ENCODE measurements at regions not wholly inside any gene's neighbourhood (a gene's known extent, or its start where the extent isn't known, plus 50 kb on each side); places are given as distances from the start of the nearest gene placed in this dataset.
"Not testable (repeated sequence)": the region's sequence is repeated elsewhere in the genome, so short reads cannot be mapped to it uniquely, and the experiment has no call there.

DNA sequence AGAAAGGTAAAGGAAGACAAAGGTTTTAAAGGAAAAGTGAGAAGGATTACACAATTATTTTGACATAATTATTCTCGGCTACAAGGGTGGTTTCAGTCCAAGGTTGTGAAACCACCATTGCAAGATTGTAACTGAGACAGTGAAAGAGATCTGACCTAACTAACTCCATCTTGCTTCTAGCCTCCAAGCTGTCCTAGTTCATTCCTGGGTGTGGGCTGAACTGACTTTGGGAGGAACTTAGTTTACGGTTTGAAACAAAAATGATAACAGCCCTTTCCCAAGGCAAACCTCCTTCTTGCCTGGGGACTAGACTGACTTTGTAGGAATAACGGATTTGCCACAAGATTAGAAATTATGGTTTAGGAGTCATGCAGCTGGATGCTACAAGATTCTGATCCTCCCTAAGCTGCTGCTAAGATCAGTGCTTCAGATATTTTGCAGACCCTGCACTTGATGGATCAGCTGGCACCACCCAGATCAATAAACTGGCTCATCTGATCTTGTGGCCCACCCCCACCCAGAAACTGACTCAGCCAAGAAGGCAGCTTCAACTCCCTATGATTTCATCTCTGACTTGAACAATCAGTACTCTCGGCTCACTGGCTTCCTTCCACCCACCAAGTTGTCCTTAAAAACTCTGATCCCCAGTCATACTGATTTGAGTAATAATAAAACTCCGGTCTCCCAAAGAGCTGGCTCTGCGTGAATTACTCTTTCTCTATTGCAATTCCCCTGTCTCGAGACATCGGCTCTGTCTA lies 57.7 kb upstream of the AADACL2 start:
- DNase-seq = no peak

GRCh38 chr3:151673974-151674373 lies 59.8 kb upstream of the AADACL2 start:
- DNase-seq = no peak

DNA sequence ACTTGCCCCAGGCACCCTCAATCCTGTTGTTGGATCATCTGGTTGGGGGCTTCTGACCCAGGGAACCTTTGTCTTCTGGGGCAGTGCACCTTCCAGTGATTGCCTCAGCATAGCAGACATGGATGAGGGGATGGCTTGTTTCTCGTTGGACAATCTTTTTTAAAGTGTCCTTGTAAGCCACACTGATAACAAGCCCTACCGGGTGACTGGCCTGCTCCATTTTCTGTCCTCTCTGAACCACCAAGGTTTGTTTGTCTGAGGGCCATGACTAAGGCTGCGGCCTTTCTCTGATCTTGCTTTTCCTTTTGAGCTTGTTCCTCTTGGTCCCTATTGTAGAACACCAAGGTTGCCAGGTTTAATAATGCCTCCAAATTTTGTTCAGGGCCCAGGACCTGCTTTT lies 66.0 kb upstream of the AADACL2 start:
- not testable (repeated sequence) for DNase-seq

GRCh38 chr3:151660885-151661284 lies 72.8 kb upstream of the AADACL2 start:
- DNase-seq = no peak

DNA sequence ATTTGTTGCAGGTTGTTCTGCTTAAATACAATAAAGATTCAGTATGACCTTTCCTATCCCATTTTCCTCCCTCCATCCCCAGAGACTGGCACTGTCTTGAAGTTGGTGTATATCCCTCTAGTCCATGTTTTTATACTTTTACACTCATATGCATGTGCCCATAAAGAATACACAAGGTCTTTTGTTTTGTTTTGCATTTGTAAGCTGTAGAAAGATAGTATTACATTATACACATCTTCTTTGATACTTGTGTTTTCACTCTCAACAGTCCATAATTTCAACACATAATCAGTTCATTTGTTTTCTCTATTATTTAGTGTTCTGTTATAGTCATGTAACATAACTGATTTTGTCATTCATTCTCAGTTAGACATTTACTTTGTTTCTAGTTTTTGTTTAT lies 88.7 kb upstream of the AADACL2 start:
- DNase-seq = no peak

DNA sequence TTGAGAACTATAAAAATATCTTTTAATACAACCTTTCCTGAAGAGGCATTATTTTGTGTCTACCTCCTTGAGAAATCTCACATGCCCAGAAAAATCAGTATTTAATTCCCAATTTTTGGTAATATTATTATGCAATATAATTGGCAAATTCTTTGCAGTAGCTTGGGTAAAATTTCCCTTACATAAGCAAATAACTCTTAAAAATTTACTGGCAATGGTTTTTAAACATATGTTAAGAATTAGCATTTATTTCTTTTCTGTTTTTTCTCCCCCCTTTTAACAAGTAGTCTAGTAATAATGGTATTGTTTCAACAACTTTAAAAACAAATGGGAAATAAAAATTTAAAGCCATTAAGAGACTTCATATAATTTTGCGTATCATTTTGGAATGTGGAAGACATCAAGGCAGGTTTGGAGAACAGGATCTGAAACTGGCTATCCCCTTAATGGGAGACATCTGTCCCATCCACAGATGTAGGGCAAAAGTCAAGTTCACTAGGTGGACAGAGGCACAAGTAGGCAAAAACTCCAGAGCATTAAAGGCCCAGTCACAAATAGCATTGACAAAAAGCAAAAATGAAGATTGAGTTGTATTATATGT lies 89.6 kb upstream of the AADACL2 start:
- DNase-seq = no peak

- no peak for DNase-seq
Observed at GRCh38 chr3:151639418-151639740, 94.3 kb upstream of the AADACL2 start.

DNA sequence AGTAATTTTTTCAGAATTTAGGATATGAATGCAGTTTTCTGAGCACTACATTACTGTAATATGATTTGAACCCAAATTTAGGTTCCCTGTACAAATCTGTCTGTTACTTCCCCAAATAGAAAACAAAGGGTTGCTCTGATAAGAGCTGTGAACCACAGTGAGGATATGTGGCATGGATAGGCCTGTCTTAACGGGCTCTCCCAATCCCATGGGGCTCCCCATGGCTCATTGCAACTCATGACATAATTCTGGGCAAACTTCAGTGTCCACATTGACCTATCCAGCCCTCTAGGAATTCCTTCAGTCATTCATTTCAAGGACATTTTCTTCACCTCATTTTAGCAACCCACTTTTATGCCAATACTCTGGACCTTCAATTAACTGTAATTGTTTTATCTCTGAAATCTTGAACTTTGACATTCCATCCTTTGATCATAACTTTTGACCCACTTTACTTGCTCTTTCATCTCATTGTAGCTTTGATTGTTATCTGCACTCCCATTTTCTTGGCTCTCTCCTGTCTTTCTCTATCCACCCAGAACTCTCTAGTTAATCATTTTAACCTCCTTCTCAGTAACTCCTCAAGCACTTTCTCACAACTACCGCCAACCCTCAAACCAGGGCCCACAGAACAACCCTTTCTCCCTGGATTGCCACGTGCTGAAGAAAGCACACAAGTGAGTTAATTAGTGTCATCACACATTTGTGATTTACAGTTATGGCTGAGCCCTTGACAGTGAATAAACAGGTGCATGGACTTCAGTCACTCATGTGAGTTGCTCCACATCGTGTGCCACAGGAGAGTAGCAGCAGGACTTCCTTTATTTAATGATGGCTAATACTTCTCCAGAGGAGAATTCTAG lies 94.9 kb upstream of the AADACL2 start:
- DNase-seq = no peak

DNA sequence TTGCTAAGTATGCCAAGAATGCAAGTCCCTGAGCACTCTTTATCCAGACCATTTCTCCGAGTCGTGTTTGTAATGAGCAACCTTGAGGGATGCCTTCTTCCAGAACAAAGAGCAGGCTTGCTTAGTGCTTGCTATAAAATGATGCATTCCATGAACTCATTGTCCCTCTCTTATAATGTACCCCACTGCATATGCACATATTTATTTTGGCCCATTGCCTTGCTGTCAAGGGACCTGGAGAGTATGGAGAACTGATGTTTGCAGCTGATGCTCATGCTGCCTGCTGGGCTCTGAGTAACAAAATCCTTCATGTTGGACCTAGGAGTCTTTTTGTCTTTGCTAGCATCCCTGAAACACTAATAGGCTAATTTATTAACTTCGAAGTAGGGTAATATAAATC lies 97.8 kb upstream of the AADACL2 start:
- DNase-seq = no peak

DNA sequence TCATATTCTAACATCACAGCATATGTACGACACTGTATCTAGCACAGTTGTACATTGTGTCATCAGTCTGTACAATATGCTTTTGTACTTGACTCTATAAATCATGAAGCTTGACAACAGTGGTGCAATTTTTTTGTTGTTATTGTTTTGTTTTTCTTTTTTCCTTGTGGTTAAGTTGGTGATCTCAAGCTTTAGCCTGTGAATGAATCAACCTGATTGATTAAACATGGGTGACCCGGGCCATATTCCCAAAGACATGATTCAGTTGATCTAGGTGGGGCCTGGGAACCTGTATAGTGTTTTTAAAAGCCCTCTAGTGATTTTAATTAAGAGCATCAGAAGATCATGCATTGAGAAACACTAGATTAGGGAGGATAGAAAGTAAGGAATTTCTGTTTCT lies 101.8 kb upstream of the AADACL2 start:
- no peak for DNase-seq

- DNase-seq = no peak
Observed at GRCh38 chr3:151630938-151631441, 102.7 kb upstream of the AADACL2 start.

GRCh38 chr3:151630035-151630434 lies 103.7 kb upstream of the AADACL2 start:
- no peak for DNase-seq

DNA sequence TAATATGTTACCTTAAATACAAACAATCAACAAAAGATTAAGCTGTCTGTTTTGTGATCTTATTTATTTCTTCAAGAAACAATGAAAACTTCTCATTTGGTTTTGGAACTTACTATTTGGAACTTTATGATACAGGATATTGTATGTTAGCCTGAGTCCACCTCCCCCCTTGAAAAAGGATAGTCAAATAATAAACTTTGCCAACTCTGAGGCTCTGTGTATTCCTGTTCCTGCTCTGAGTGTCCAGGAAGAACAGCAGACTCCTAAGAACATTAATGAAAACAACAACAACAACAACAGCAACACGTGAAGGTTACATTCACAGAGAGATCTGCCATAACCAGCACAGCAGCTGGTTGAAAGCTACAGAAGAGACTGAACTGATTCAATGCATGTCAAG lies 108.1 kb upstream of the AADACL2 start:
- no peak for DNase-seq

GRCh38 chr3:151625086-151625485 lies 108.6 kb upstream of the AADACL2 start:
- DNase-seq = no peak

- no peak for DNase-seq
Observed at GRCh38 chr3:151620071-151620470, 113.7 kb upstream of the AADACL2 start.

DNA sequence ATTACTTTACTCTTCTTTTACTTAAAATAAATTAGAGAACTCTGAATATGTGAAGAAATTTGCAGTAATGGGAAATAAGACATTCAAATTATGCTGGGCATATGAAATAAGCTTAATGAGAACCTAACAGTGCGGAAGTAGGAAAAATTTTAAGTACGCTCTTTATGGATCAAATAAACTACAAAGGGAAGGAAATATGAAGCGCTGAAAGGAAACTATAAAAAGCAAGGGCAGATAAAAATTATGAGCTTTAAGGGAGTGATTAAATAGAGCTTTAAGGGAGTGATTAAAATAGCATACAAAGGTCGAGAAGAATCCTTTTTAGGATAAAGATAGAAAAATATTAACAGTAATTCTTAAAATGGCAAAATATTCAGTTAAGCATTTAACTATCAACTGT lies 118.3 kb upstream of the AADACL2 start:
- no peak for DNase-seq

GRCh38 chr3:151612115-151612514 lies 121.6 kb upstream of the AADACL2 start:
- no peak for DNase-seq

DNA sequence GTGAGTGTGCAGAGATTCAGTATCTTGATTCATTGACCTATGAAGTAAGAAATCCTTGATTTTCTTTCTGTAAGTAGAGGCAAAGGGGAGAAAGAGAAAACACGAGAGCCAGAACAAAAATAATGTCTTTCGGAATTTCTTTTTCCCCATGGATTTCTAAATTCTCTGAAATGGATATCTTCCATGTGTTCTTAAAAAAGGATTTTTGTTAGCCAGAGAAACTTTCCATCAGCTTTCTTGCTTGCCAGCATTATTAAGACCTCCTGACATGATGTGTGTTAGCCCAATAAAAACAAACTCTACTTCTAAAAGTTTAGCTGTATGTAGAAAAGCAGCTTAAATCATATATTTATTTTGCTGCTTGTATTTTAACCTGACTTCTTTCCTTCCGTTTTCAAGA lies 122.3 kb upstream of the AADACL2 start:
- no peak for DNase-seq

GRCh38 chr3:151609491-151609890 lies 124.2 kb upstream of the AADACL2 start:
- DNase-seq = no peak

DNA sequence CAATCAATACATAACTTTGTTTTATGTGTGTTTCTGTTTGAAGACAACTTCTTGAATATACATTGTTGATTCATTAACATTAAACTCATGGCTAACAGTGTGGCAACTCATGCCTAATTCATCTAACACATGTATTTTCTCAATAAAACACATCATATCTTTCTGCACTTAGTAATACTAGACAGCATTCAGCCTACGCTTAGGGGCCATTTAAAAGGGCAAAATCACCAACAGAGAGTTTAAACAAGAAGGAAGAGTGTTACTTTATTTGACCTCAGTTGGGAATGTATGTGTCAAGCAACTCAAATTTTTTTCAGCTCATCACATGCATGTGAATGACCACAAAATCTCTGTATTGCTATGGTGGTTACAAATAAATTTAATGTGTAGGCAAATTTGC lies 128.8 kb upstream of the AADACL2 start:
- DNase-seq = no peak

- DNase-seq = no peak
Observed at GRCh38 chr3:151600783-151601182, 132.9 kb upstream of the AADACL2 start.

DNA sequence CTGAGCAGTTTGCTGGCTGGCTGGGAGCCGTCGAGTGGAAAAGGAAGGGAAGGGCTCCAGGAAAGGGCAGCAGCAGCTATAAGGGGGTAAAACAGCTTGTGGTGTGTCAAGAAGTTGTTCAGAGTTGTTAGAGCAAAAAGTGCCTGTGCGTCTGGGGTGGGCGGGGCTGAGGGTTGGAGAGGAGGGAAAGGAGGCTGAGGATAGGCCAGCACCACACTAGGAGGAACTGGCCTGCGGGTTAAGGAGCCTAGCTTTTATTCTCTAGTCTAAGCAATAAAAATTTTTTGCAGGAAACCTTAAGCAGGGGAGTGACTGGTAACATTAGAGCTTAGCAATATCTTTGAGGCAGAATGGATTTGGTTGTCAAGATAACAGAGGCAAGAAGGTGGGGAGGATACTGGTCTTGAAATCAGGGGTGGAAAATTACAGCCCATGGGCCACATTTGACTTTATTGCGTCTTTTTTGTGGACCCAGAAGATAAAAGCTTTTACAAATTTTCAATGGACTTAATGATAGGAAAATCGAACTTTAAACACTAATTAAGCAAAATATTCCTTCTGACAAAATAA lies 134.5 kb upstream of the AADACL2 start:
- no peak for DNase-seq

DNA sequence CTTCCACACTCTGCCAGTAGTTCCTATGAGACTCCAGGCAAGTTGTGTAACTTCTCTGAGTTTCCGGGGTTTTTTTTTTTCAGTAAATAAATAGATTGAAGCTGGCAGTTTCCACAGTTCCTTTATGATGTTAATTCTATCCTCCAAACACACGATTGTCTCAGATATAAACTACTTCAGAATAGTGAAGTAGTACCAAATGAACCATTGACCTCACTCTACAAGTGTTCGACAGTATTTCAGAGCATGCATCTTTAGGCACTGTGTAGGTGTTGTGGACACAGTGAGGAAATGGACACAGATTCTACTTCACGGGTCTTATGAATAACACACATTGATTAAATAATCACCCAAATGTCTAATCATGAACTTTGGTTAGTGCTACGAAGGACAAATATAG lies 136.1 kb upstream of the IGSF10 start:
- DNase-seq = no peak

GRCh38 chr3:151593928-151594327 lies 133.1 kb upstream of the IGSF10 start:
- no peak for DNase-seq

Data from CD4-positive, alpha-beta T cell treated with Interferon gamma for 1 hour (primary cell).